ENCODE measurements at regions not wholly inside any gene's neighbourhood (a gene's known extent, or its start where the extent isn't known, plus 50 kb on each side); places are given as distances from the start of the nearest gene placed in this dataset.

DNA sequence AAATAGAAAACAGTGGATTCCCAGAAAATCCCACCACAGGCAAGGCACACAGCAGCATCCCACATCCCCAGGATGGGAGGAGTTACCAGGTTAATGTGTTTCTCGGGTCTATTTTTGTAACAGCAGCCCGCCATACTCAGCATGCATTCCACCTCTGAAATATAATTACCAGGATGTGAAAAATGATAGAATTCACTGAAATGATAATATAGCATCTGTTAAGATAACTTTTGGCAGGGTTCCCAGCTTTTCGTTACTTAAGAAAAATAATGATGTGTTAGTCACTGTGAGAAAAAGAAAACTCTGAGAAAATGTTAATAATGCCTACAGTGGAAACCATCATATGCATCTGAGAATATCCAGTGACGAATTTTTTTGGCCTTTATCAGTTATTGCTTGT is 87.1 kb downstream of the VCX2 start:
- Histone ChIP-seq H3K36me3 (ENCODE audit: control insufficient read depth, insufficient read depth, low read length) (no peaks in the 10 kb centered on the region), H3K79me2 (ENCODE audit: control insufficient read depth, insufficient read depth, low read length) (no peaks in the 10 kb centered on the region), H2AFZ (ENCODE audit: low read length) (no peak overlapping the region), H3K9me3 (ENCODE audit: control insufficient read depth, insufficient read depth, low read depth, low read length) (no peaks in the 10 kb centered on the region), H3K4me1 (ENCODE audit: control insufficient read depth, extremely low read depth, insufficient read depth, low read length) (no peaks in the 10 kb centered on the region), H3K4me2 (ENCODE audit: extremely low read depth, insufficient read depth, low read length) (no peak overlapping the region), H3K4me3 (replicated peaks in 1 of 4; ENCODE audit: control extremely low read depth in 1 of 4, insufficient read depth in 1 of 4, low read depth in 3 of 4, low read length in 4 of 4) (no peak overlapping the region), H3K27me3 (ENCODE audit: control insufficient read depth, insufficient read depth, low read length) (no peaks in the 10 kb centered on the region), H3K9ac (ENCODE audit: insufficient read depth, low read length) (no peak overlapping the region), H3K27ac (ENCODE audit: insufficient read depth, low read length) (no peak overlapping the region), H4K20me1 (ENCODE audit: control insufficient read depth, extremely low read depth, insufficient read depth, low read length) (no peaks in the 10 kb centered on the region)
- DNase-seq (ENCODE audit: low read depth in 2 of 2) = peak; percentile 78 to 93
- TF ChIP-seq EZH2 (IDR thresholded peaks at IDR 0.05; ENCODE audit: low read length, missing control alignments) = no peak
- TF ChIP-seq, protein P1, sequence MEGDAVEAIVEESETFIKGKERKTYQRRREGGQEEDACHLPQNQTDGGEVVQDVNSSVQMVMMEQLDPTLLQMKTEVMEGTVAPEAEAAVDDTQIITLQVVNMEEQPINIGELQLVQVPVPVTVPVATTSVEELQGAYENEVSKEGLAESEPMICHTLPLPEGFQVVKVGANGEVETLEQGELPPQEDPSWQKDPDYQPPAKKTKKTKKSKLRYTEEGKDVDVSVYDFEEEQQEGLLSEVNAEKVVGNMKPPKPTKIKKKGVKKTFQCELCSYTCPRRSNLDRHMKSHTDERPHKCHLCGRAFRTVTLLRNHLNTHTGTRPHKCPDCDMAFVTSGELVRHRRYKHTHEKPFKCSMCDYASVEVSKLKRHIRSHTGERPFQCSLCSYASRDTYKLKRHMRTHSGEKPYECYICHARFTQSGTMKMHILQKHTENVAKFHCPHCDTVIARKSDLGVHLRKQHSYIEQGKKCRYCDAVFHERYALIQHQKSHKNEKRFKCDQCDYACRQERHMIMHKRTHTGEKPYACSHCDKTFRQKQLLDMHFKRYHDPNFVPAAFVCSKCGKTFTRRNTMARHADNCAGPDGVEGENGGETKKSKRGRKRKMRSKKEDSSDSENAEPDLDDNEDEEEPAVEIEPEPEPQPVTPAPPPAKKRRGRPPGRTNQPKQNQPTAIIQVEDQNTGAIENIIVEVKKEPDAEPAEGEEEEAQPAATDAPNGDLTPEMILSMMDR (conservative IDR thresholded peaks at IDR 0.05 in 1 of 2, IDR thresholded peaks at IDR 0.05 in 1 of 2; ENCODE audit: low read depth in 1 of 2, low read length in 2 of 2) = no peak

DNA sequence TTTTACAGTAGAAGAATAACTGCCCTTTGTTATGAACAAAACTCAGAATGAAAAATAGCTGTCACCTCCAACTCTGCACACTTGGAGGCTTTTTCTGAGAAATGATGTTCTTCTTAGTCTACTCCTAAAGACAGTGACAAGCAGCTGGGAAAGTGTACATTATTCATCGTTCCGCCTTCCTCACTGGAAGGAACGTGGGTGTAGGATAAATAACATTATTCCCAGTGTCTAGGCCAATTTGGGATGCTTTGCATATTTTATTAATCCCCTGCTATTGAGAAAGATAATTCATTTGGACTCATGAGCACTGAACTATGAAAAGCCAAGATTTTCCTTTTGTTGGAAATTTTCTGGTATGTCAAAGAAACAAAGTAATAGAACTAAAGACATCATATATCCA is 87.8 kb downstream of the VCX2 start:
- peak in 1 of 2 donors; percentile 87 for DNase-seq (ENCODE audit: low read depth in 2 of 2)
- Histone ChIP-seq H3K4me3 (replicated peaks in 1 of 4; ENCODE audit: control extremely low read depth in 1 of 4, insufficient read depth in 1 of 4, low read depth in 3 of 4, low read length in 4 of 4) (no peak overlapping the region), H3K4me2 (ENCODE audit: extremely low read depth, insufficient read depth, low read length) (no peak overlapping the region), H3K27ac (ENCODE audit: insufficient read depth, low read length) (no peak overlapping the region), H3K27me3 (ENCODE audit: control insufficient read depth, insufficient read depth, low read length) (no peaks in the 10 kb centered on the region), H4K20me1 (ENCODE audit: control insufficient read depth, extremely low read depth, insufficient read depth, low read length) (no peaks in the 10 kb centered on the region), H3K9ac (ENCODE audit: insufficient read depth, low read length) (no peak overlapping the region), H3K79me2 (ENCODE audit: control insufficient read depth, insufficient read depth, low read length) (no peaks in the 10 kb centered on the region), H3K4me1 (ENCODE audit: control insufficient read depth, extremely low read depth, insufficient read depth, low read length) (no peaks in the 10 kb centered on the region), H3K36me3 (ENCODE audit: control insufficient read depth, insufficient read depth, low read length) (no peaks in the 10 kb centered on the region), H3K9me3 (ENCODE audit: control insufficient read depth, insufficient read depth, low read depth, low read length) (no peaks in the 10 kb centered on the region), H2AFZ (ENCODE audit: low read length) (no peak overlapping the region)
- TF ChIP-seq, protein P1 (conservative IDR thresholded peaks at IDR 0.05 in 1 of 2, IDR thresholded peaks at IDR 0.05 in 1 of 2; ENCODE audit: low read depth in 1 of 2, low read length in 2 of 2) = no peak
- no peak for TF ChIP-seq EZH2 (IDR thresholded peaks at IDR 0.05; ENCODE audit: low read length, missing control alignments)

DNA sequence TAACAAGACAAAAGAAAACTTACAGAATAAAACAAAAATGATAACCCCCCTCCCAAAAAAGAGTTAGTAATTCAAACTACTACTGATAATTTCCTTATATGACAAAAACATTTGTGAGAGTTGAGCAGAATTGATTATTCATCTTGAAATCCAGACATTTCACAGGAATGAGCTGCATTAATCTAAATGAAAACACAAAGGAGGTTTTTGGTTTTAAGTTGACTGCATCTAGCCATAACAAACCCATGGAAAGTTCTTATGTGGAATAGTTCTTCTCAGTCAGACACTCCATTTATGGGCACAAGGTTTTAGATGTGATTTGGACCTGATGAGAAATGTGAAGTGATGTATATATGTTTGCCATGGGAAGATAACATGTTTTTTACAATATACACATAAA is 95.4 kb downstream of the VCX2 start:
- H4K20me1 ChIP-seq (ENCODE audit: control insufficient read depth, extremely low read depth, insufficient read depth, low read length) = no peaks in the 10 kb centered on the region
- H3K27me3 ChIP-seq (ENCODE audit: control insufficient read depth, insufficient read depth, low read length) = no peaks in the 10 kb centered on the region
- no peaks in the 10 kb centered on the region for H3K36me3 ChIP-seq (ENCODE audit: control insufficient read depth, insufficient read depth, low read length)
- no peak overlapping the region for H2AFZ ChIP-seq (ENCODE audit: low read length)
- H3K4me1 ChIP-seq (ENCODE audit: control insufficient read depth, extremely low read depth, insufficient read depth, low read length) = no peaks in the 10 kb centered on the region
- H3K79me2 ChIP-seq (ENCODE audit: control insufficient read depth, insufficient read depth, low read length) = no peaks in the 10 kb centered on the region
- H3K9ac ChIP-seq (ENCODE audit: insufficient read depth, low read length) = no peak overlapping the region
- TF ChIP-seq, protein P1 (conservative IDR thresholded peaks at IDR 0.05 in 1 of 2, IDR thresholded peaks at IDR 0.05 in 1 of 2; ENCODE audit: low read depth in 1 of 2, low read length in 2 of 2) = no peak
- no peak for TF ChIP-seq EZH2 (IDR thresholded peaks at IDR 0.05; ENCODE audit: low read length, missing control alignments)
- H3K9me3 ChIP-seq (ENCODE audit: control insufficient read depth, insufficient read depth, low read depth, low read length) = no peaks in the 10 kb centered on the region
- DNase-seq (ENCODE audit: low read depth in 2 of 2) = peak in 1 of 2 donors; percentile 78
- no peak overlapping the region for H3K27ac ChIP-seq (ENCODE audit: insufficient read depth, low read length)
- H3K4me2 ChIP-seq (ENCODE audit: extremely low read depth, insufficient read depth, low read length) = no peak overlapping the region
- H3K4me3 ChIP-seq (replicated peaks in 1 of 4; ENCODE audit: control extremely low read depth in 1 of 4, insufficient read depth in 1 of 4, low read depth in 3 of 4, low read length in 4 of 4) = no peak overlapping the region
